NT2/D1 (cell line): ENCODE measurements at regions not wholly inside any gene's neighbourhood (a gene's known extent, or its start where the extent isn't known, plus 50 kb on each side); places are given as distances from the start of the nearest gene placed in this dataset.

Experiments
- DNase-seq: peaks from one replicate; pipeline ENCODE4 v3.0.0-alpha.2; 2011; ENCODE audit warnings: low read depth, low spot score
- H3K27me3 ChIP-seq: 2 replicates; pipeline ENCODE4 v1.6.0; 2011; ENCODE audit warnings: mild to moderate bottlenecking; ENCODE audit not compliant: insufficient read length, insufficient read depth
- H3K36me3 ChIP-seq: 2 replicates; pipeline ENCODE4 v1.6.1; 2011; ENCODE audit warnings: mild to moderate bottlenecking, low read length, mixed read lengths; ENCODE audit not compliant: insufficient read depth, insufficient read length
- H3K4me1 ChIP-seq: 2 replicates; pipeline ENCODE4 v1.5.1; 2011; ENCODE audit not compliant: insufficient read depth, insufficient read length
- H3K4me3 ChIP-seq: 2 replicates; pipeline ENCODE4 v1.5.1; 2011; ENCODE audit warnings: low read depth; ENCODE audit not compliant: insufficient read length
- H3K9ac ChIP-seq: 2 replicates; pipeline ENCODE4 v1.6.0; 2011; ENCODE audit warnings: low read depth; ENCODE audit not compliant: insufficient read length
- H3K9me3 ChIP-seq: 2 replicates; pipeline ENCODE4 v1.5.1; 2011; ENCODE audit warnings: mild to moderate bottlenecking, low read length; ENCODE audit not compliant: insufficient read depth
- SUZ12 ChIP-seq: IDR thresholded peaks from 2 replicates; pipeline ENCODE4 v1.6.1; 2011; ENCODE audit not compliant: insufficient read length, insufficient read depth; ENCODE audit errors: extremely low read depth
- YY1 ChIP-seq: IDR thresholded peaks from 2 replicates; pipeline ENCODE4 v1.6.1; 2011; ENCODE audit not compliant: insufficient read length, insufficient read depth
- ZNF274 ChIP-seq: IDR thresholded peaks from 2 replicates; pipeline ENCODE4 v1.6.1; 2011; ENCODE audit warnings: mild to moderate bottlenecking, low read depth, low read length

DNA sequence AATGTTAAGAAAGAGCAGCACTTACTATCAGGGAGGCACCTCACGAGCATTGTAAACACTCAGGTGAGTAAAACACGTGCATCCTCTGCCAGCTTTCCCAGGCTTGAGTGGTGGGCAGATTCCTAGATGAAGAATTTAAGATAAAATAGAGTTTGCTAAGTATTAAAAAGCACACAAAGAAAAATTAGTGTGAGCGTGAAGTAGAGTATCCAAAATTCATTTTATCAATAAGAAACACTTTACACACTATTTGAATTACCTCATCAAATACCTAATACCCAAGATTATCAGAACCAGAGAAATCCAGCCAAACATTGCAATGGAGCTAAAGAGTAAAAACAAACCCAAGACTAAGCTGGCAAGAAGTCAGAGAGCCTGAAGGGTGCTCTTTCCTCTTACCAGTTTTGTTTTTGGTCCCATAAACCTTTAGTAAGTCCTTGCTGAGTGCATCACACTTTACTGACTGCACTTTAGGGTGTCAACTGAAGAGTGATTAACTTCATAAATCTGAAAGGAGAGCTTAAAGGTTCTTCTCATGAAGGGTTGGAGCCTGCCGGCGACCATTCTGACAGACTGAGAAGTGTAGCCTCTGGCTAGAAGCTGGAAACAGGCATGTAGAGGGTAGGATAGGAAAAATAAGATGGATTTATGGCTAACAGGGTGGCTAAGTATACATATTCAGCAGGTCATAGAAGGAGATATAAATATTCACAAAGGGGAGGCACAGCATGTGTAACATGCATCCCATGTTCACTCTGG lies 151.1 kb downstream of the SLC7A11 start:
- Histone ChIP-seq H3K27me3 (no peaks in the 10 kb centered on the region), H3K36me3 (no peaks in the 10 kb centered on the region), H3K9me3 (no peaks in the 10 kb centered on the region), H3K9ac (no peak overlapping the region), H3K4me1 (no peaks in the 10 kb centered on the region), H3K4me3 (no peak overlapping the region)
- TF ChIP-seq YY1 = no peak
- TF ChIP-seq SUZ12 = no peak
- no peak for TF ChIP-seq ZNF274
- DNase-seq = no peak

DNA sequence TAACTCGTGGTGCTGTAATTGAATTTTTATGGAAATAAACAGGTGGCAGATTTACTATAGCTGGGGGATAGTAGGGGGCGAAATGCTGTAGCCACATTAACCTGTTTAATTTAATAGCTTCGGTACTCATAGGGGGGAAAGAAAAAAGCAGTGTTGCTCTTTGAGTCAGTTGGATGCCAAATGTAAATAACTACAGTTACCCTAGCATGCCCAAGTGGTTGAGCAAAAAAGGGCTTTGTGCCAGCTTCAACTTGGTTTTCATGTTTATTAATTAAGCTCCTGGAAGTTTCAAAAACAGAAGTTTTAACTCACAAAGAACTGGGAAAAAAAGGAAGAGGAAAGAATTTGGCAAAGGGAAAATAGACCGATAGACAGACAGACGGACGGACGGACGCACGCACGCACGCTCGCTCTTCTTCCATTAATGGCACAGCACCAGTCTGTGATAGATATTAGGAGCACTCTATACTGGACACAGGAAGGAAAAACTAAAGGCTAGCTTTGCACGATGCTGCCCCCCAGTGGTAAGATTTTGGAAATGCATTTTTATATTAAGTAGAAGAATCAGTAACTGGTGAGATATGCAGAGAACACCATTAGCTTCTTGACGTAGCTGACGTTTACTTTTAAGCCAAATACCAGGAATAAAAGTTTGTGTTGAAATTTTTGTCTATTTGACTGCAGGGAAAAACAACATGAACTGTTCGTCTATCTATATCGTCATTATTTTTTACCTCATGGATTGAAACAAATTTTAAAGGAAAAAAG lies 151.8 kb downstream of the SLC7A11 start:
- Histone ChIP-seq H3K4me3 (no peak overlapping the region), H3K4me1 (no peaks in the 10 kb centered on the region), H3K9me3 (no peaks in the 10 kb centered on the region), H3K9ac (no peak overlapping the region), H3K36me3 (no peaks in the 10 kb centered on the region), H3K27me3 (no peaks in the 10 kb centered on the region)
- TF ChIP-seq YY1 (no peak), SUZ12 (no peak), ZNF274 (no peak)
- no peak for DNase-seq

DNA sequence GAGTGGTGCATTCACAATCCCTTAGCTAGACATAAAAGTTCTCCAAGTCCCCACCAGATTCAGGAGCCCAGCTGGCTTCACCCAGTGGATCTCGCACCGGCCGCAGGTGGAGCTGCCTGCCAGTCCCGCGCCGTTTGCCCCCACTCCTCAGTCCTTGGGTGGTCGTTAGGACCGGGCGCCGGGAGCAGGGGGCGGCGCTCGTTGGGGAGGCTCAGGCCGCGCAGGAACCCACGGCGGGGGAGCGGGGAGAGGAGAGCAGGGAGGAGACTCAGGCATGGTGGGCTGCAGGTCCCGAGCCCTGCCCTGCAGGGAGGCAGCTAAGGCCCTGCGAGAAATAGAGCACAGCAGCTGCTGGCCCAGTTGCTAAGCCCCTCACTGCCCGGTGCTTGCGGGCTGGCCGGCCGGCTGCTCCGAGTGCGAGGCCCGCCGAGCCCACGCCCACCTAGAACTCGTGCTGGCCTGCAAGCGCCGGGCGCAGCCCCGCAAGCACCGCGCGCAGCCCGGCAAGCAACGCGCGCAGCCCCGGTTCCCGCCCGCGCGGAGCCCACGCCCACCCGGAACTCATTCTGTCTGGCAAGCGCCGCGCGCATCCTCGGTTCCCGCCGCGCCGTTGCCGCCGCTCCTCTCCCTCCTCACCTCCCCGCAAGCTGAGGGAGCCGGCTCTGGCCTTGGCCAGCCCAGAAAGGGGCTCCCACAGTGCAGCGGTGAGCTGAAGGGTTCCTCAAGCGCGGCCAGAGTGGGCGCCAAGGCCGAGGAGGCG lies 153.5 kb downstream of the SLC7A11 start:
- no peak for DNase-seq
- Histone ChIP-seq H3K4me3 (no peak overlapping the region), H3K27me3 (no peaks in the 10 kb centered on the region), H3K9me3 (no peaks in the 10 kb centered on the region), H3K9ac (no peak overlapping the region), H3K4me1 (no peaks in the 10 kb centered on the region), H3K36me3 (no peaks in the 10 kb centered on the region)
- no peak for TF ChIP-seq YY1
- TF ChIP-seq SUZ12 = no peak
- no peak for TF ChIP-seq ZNF274

DNA sequence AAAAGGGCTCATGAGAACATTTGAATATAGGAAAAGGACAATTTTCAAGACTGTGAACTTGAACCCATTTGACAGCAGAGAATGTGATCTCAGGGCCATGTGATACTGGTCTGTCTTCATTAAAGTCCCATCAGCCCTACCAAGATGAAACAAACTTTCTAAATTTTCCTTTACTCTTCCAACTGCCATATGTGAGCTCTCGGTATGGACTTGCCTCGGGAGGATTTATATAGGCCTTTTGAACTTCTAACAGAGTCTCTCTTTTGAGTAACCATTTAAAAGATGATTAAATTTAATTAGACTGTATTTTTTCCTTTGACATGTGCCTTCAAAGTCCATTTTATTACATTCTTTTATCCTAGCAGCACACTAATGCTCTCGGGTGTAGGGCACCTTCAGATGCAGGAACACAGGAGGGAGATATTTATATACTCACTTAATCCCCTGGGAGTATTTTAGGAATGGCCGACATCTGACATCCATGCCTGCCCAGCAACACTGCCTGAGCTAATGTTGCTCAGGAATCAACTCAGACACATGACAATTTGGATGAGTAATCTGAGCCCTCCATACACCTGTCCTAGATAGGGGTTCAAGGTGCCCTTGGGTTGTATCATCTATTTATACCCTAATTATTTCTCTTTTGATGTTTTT lies 155.0 kb downstream of the SLC7A11 start:
- Histone ChIP-seq H3K9me3 (no peaks in the 10 kb centered on the region), H3K4me3 (no peak overlapping the region), H3K9ac (no peak overlapping the region), H3K4me1 (no peaks in the 10 kb centered on the region), H3K36me3 (no peaks in the 10 kb centered on the region), H3K27me3 (no peaks in the 10 kb centered on the region)
- DNase-seq = no peak
- TF ChIP-seq ZNF274 = no peak
- TF ChIP-seq YY1 = no peak

DNA sequence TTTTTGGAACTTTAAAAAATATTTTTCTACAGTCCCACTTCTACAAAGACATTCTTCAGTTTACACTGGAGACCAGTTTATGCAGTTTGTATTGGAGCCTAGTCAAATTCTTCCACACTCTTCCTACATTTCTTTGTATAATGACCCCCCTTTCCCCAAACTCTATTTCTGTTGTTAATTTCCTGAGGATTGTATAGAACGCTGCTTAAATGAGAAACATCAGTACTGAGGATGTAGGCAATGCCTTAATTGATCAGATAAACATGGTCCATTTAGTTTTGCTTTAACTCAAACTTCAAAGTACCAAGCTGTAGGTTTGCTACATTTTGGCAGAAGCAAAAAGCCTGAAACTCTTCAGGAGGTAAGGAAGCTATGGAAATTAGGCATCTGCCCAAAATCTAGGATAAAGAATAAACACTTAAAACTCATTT lies 155.5 kb downstream of the SLC7A11 start:
- Histone ChIP-seq H3K36me3 (no peaks in the 10 kb centered on the region), H3K4me1 (no peaks in the 10 kb centered on the region), H3K9me3 (no peaks in the 10 kb centered on the region), H3K27me3 (no peaks in the 10 kb centered on the region), H3K9ac (no peak overlapping the region), H3K4me3 (no peak overlapping the region)
- TF ChIP-seq SUZ12 (no peak), YY1 (no peak), ZNF274 (no peak)
- no peak for DNase-seq

DNA sequence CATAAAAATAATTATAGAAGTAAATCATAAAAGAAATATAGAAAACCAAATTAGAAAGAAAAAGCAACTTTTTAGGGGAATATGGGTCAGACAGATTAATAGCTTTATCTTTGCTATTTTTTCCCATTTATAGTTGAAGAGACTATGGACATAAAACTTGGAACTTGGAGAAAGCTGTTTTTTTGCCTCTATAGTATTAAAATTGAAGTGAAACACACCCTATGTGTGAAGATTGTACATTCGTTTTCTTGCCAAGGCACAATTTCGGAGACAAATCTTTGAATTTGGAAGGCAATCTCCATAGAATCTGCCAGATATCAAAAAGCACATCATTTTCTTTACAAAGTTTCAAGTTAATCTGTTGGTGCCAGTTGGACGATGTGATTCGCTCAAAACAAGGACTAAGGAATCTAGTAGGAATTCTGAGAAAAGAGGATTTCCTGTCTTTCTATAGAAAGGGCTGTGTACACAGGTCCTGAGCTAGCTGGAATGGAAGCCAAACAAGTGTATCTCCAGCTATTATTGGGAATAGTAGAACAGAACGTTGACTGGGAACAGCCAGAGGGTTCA lies 156.3 kb downstream of the SLC7A11 start:
- H3K36me3 ChIP-seq = no peaks in the 10 kb centered on the region
- H3K4me3 ChIP-seq = no peak overlapping the region
- no peak for TF ChIP-seq ZNF274
- no peak for TF ChIP-seq YY1
- TF ChIP-seq SUZ12 = no peak
- no peaks in the 10 kb centered on the region for H3K4me1 ChIP-seq
- no peaks in the 10 kb centered on the region for H3K9me3 ChIP-seq
- no peaks in the 10 kb centered on the region for H3K27me3 ChIP-seq
- DNase-seq = no peak
- no peak overlapping the region for H3K9ac ChIP-seq
